Right kidney (tissue), 1 donor: ENCODE measurements at regions not wholly inside any gene's neighbourhood (a gene's known extent, or its start where the extent isn't known, plus 50 kb on each side); places are given as distances from the start of the nearest gene placed in this dataset.

Experiments
- DNase-seq: peaks from one replicate; pipeline ENCODE4 v3.0.0-alpha.2; 2016

DNA sequence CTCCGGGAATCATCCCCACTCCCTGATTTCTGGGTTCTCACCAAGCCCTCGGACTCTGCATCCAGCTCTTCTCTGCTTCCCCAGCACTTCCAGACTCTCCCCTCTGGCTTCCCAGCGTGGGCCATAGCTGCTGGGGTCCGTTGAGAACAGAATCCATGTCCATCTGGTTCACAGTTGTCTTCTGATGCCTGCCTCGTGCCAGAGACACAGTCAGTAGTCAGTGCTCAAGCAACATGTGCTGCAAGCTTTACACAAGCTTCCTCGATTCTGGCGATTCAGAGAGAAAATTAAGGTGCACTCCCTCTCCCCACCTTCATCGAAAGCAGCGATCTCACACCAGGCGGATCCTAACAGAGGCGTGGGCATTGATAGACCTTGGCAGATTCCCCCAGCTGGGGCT is 495.5 kb downstream of the TBC1D22A start:
- DNase-seq, result no peak

DNA sequence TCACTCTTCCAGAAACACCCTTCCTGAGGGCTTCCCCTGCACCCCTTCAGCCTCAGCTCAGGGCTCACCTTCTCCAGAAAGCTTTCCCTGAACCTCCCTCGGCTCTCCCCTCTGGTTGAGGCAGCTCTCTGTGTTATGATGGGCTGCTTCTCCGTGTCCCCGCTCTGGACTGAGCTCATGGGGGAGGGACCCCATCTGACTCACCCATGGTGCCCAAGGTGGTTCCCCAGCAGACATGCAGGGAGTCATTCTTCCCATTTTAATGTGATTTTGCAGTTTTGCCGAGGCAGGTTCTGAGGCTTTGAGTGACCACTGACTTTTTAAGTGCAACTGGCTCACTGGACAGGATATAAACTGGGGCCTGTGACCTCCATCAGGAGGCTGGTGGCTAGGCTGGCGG is 495.1 kb downstream of the TBC1D22A start:
- no peak for DNase-seq

DNA sequence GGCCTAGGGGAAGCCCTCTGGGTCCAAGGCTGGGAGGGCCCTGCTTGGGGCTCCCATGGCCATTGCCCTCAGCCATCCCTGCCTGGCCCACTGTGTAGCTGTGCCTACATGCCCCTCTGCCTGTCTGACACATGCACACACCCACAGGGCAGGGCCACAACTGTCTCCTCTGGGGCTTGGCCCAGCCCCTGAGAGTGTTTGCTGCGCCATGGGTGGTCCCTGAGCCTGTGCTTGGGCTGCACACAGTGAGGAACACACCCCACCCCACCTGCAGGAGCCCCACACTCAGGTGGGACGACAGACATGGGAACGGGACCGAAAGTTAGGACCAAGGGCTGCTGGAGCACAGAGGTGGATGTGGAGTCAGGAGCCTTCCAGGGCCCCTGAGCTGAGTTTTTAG is 489.5 kb downstream of the TBC1D22A start:
- no peak for DNase-seq

DNA sequence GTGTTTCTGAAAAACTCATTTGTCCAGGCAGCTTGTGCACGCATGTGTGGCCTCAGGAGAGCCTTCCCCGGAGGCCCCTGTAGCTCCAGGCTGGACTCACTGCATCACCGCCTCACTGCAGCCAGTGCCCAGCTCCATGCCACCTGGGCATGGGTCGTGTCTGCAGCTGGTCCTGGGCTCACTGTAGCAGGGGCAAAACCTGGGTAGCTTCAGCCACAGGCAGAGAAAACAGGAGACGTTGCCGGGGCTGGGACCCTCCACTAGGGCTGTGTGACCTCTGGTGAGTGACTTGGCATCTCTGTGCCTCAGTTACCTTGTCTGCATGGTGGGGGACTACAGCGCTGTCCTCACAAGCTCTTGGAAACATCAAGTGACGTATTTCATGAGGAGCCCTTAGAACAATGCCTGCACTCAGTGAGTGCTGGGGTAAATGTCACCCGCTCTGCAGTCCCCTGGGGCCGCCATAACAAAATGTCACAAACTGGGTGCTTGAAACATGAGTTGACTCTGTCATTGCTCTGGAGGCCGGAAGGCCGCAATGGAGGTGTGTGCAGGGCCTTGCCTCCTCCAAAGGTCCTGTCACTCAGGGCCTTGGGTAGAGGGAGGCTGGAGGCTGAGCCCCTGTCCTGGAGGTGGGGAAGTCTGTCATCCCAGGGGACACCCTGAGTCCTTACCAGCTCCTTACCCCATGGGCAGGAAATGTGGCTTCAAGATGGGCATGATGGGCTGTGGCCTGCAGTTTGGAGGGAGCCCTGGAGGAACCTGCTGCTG is 488.7 kb downstream of the TBC1D22A start:
- no peak for DNase-seq

DNA sequence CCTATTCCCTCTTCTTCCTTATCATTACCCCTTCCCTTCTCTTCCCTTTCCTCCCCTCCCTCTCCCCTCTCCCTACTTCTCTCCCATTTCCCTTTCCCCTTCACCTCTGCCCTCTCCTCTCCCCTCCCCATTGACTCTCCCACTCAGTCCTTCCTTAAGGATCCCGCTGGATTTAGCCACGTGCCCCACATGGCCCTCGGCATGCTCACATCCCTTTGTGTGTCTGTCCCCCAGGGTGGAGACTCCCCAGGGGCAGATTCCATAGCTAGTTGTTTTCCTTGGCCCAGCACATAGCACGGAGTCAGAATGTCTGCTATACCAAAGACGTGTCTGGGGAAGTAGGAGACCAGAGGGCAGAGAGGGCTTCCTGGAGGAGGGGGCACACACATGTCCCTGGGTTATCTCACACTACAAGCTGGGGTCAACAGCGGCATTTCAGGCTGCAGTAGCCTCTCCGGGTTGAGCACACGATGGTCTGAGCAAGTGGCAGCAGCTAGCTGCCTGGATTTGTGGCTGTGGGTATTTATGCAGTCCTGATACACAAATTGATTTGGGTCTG is 487.0 kb downstream of the TBC1D22A start:
- DNase-seq, result no peak

DNA sequence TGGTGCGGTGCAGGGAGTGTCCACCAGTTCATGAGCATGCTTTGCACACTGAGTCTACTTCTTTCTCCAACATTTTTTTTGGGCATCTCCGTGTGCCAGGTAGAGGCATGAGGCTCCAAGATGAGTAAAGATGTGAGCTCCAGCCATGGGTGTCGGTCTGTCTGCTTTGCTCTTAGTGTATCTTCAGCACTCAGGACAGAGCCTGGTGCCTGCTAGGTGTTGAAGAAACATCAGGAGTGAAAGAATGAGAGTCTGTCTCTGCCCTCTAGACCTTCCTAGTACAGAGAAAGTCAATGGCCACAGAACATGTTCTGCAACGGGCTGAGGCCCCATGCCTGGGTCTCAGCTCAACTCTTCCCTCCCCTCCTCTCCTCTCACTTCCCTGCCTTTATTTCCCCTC is 486.5 kb downstream of the TBC1D22A start:
- DNase-seq, result no peak

DNA sequence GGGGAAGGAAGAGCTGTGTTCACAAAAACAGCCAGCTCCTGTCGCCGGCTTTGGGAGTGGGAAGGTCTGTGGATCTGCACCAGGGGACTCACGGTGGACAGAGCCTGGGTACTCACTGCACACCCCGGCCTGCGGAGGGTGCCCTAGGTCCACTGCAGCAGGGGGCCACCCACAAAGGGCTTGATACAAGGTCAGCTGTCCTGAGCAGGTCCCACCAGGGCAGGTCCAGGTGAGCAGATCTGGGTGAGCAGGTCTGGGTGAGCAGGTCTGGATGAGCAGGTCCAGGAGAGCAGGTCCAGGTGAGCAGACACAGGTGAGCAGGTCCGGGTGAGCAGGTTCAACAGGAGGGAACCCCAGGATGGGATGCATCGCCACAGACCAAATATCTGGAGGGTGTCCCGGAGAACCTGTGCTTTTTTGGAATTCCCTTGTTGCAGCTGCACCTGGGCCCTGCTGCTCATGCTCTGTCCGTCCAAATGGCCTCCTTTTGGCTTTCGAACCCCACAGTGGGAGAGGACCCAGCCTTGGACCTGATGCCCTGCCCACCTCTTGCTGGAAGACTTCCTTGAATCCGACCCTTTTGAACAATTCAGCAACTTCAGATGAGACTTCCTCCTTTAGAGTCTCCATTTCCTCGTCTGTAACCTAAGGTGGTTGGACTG is 485.3 kb downstream of the TBC1D22A start:
- no peak for DNase-seq

DNA sequence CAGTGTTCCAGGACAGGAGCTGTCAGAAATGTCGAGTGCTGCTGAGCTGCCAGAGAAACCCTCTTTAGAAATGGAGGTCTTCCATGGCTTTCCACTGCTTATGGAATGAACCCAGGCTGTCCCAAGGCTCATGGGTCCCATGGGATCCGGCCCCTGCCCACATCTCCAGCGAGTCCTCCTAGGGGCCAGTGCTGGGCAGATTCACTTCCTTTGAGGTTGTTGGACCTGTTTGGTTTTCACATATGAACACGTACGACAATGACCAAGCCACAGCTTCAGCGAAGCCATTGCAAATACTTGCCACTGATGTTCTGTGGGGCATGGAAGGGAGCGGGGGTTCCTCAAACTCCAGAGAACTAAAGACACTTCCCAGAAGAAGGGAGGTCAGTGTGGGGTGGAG is 483.3 kb downstream of the TBC1D22A start:
- no peak for DNase-seq

DNA sequence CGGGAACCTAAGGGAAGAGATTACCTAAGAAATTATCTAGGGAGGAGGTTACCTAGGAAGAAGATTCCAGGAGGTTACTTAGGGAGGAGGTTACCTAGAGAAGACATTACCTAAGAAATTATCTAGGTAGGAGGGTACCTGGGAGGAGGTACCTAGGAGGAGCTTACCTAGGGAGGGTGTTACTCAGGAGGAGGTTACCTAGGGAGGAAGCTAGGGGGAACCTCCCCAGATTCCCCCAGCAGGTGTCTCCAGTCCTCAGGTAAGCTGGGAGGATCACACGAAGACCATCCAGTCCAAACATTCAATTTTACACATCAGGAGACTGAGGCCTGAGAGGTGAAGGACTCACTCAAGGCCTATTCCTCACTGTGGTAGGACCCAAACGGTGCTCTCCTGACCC is 482.8 kb downstream of the TBC1D22A start:
- DNase-seq, result no peak

DNA sequence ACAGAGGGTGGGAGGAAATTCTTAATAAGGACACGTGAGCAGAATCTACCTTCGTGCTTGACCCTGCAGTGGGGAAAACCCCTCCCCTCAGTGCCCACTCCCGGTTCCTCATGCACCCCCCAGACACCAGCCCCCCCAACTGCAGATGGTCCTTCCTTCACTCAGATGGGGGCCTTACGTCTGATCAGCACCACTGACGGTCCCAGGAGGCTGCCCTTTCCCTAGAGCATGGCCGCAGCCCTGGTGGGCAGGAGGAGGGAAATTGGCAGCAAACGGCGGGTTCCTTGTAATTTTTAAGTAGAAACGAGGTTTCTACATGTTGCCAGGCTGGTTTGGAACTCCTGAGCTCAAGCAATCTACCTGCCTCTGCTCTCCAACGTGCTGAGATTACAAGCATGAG is 477.7 kb downstream of the TBC1D22A start:
- no peak for DNase-seq

DNA sequence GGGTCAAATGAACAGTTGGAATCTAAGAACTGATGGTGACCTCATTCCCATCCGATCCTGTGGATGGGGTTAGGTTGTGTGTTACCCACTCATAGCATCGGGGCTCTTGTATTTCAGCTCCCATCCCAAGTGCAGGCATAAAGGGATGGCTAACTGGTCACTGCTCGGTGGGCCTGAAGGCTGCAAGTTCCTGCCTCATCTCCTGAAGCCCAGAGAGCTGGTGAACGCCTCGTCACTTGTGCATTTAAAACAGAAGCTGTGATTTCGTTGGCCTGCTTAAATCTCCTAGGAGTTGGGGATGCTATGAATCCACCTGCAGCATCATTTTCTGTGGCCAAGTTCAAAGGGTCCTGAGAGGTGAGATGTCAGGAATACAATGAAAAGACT is 477.0 kb downstream of the TBC1D22A start:
- DNase-seq, result no peak

DNA sequence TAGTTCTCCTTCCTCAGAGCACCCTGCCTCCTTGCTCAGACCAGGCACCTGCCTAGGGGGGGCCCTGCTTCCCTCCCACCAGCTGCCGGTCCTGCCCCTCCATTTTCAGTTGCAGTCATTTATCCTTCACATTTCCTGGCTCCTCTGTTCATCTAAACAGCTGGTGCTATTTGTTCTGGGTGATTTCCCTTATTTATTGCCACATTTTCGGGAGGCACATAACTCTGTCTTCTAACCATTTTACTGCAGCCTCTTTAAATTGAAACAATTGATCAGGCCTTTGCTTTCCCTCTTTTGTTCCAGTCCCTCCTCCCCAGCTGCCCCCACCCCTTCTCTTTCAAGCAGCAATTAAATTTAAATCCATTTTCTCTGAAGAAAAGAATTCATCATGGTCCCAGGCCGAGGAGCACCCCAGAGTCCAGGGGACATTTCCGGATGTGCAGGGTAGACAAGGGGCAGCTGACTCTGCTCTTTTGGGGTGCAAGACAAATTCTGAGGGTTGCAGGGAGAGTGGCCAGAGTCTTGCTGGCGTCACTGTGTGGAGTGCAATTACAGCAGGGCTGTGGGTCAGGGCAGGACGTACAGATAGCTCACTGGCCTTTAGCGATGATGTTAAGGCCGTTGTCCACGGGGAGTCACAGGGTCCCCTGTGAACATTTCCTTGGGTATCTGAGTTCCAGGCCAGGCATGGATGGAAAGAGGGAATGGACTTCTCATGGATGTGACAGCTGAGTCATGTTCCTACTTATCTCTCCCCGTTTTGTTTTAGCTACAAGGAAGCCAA is 476.4 kb downstream of the TBC1D22A start:
- DNase-seq, result no peak

DNA sequence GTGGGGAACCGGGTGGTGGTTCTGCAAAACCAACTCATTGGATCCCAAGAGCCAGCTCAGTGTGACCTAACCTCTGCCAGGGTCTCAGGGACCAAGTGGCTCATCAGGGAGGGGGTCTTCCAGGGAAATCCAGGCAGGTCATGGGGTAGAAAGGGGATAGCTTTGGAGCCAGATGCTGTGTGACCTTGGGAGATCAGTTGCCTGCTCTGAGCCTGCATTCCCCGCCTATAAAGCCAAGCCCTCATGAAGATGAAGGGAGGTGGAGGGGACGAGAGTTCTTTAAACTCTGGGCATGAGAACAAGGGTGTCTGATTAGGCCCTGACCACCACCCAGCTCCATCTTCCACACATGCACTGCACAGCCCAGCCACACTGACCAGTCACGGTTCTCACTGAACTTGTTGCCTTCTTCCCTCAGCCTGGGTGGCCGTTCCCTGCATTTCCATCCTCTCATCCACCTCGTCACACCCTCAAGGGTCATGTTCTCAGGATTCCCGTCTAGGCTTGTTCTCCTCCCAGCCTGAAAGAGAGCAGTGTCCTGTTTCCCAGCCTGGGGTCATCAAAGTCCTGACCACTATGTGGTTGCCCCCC is 475.5 kb downstream of the TBC1D22A start:
- no peak for DNase-seq

DNA sequence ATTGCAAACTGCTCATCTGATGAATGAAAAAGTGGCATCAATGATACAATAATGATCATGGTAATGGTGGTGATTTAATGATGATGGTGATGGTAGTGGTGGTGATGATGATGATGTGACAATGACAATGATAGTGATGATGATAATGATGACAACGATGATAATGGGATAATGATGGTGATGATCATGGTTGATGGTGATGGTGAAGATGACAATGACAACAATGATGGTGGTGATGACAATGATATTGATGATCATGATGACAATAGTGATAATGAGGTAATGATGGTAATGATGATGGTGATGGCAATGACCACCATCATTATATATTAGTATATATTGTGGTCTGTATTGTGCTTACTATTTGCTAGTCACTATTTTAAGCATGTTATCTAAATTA is 474.3 kb downstream of the TBC1D22A start:
- no peak for DNase-seq

DNA sequence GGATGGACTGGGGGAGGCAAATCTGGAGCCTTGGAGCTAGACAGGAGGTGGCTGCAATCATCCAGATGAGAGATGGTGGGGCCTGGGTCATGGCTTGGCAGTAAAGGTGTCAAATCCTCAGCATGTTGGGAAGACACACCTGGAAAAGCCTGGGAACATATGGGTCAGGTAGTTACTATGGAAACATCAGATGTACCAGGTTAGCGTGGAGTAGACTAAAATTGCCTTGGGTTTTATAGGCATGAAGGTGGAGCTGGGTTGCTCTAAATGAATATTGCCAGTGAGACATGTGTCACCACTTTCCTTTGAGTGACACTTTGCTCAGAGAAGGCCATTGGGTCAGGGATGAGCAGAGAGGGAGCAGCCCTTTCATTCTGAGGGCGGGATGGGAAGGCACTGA is 473.7 kb downstream of the TBC1D22A start:
- no peak for DNase-seq

DNA sequence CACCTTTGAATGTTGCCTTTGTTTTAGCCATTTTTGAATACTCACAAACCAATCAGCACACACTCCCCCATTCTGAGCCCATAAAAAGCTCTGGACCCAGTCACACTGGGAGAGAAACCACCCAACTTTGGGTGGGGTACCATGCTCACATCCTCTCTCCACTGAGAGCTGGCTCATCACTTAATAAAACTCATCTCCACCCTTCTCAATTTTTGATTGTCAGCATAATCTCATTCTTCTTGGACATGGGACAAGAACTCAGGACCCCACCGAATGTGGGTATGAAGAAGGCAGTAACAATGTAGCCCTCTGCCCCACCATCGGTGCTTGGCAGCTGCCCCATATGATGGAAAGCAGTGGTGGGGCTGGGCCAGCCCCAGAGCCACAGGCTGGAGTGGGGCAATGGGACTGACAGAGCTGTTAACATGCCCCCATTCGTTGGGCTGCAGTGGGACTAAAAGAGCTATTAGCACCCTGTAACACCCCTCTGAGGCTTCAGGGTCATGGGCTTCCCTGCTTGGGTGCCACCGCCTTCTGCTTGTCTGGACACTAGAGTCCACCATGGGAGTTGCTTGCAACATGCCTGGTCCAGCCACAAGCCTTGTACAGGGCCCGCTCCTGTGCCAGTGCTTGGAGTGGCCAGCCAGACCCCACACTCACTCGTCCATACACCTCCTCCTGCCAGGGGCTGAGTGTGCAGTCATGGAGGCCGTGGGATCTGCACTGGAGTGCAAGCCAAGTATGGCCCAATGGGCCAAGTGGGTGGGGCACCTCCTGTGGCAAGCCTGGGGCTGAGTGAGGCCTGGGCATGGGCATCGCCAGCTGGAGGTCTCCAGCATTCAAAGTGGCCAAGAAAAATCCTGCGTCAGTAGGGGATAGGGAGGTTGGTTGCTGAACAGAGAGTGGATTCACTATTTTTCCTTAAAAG is 471.1 kb downstream of the TBC1D22A start:
- no peak for DNase-seq

DNA sequence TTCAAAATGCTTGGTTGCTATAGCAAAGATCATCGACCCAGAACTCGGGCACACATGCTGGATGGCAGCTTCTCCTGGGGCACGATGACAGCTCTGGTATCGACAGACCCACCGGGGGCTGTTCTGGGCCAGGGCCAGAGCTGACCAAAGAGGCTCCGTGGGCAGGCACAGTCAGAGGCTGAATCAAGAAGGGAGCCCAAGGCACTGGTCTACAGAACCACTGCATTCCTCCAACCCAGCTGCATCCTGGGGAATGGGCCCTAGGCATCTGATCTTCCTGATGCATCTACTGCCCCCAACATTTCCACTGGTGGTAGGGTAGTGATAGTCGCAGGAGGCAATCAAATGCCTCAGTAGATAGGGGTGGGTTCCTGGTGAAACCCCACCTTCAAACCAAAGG is 470.3 kb downstream of the TBC1D22A start:
- no peak for DNase-seq

DNA sequence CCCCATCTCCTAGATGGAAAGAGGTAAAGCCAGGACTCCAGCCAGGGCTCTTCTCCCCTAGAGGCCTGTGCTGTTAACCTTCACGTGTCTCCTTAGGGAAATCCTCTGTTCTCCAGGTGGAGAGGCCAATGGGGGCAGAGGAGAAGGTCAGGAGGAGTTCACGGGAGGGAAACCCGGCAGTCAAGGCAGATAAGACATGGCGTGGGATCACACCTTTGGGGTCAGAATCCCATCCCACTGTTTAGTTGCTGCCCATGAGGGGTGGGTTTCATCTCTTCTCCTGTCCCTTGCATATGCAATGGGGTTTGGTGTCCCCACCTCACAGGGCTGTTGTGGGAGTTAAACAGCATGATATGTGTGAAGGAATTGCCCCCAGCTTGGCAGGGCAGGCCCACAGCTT is 469.7 kb downstream of the TBC1D22A start:
- no peak for DNase-seq

DNA sequence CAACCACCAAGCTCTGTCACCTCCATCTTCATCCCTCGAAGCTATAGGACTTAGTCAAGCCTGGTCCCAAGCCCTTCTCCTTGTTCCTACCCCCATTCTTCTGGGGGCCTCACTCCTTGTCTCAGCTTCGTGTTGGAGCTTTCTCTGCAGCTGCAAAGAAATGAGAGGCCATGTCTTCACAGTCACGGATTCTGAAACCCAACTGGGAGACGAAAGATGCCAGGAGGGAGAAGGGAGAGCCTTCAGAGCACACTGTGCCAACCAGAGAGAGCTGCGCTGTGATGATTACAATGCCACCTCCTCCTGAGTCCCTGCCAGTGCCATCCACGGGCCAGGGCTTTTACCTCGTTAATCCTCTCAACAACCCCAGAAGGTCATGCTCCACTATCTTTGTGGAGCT is 469.3 kb downstream of the TBC1D22A start:
- DNase-seq, result no peak

DNA sequence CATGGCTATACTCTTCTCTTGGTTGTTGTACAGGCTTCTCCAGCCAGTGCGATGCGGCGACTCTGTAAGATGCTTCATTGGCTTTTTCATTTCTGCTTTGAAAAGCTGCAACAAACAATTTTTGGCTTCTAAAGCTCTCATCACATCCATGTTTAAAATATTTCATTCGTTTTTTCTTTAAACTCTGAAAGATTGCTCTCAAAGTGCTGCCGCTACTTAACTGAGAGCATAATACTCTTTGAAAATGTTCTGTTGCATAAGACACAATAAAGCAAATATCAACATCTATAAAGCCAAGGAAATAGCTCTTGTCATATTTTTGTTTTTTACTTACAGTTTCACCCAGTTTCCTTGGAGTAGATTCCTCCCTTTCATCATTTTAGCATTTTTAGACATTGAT is 468.3 kb downstream of the TBC1D22A start:
- no peak for DNase-seq

DNA sequence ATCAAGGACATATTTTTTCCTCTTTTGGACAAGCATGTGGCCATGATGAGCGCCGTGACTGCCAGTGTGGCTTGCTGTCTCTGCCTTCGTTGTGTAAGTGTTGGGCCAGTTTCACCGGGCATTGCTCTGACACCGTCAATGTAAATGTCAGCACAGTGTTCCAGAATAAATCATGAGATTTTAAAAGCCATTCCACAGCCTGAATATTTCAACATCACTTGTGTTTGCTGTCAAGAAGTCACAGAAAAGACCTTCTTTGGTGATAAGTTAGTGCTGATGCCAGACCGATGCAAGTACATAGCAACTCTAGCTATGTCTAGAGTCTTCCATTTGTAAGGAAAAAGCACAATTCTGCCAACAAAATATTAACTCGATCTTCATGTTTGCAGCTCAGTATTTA is 467.8 kb downstream of the TBC1D22A start:
- no peak for DNase-seq

DNA sequence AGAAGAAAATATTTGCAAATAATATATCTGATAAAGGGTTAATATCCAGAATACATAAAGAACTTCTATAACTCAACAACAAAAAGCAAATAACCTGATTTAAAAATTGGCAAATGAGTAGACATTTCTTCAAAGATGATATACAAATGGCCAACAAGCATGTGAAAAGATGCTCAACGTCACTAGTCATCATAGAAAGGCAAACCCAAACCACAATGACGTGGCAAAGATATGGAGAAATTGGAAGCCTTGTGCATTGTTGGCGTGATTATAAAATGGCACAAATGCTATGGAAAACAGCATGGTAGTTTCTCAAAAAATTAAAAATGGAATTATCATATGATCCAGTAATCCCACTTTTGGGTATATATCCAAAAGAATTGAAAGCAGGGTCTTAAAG is 466.3 kb downstream of the TBC1D22A start:
- DNase-seq, result no peak
